Uterus (tissue), 2 donors: ENCODE measurements at regions not wholly inside any gene's neighbourhood (a gene's known extent, or its start where the extent isn't known, plus 50 kb on each side); places are given as distances from the start of the nearest gene placed in this dataset.

ENCODE experiments used
- CTCF ChIP-seq, 4 experiments: fragments of 200-600 bp in 2 of 4; fragments of 450-650 bp in 2 of 4; sonication (generic) in 2 of 4; IDR thresholded peaks; one replicate each; pipeline ENCODE4 v1.5.1; 2016 to 2019; ENCODE audit warnings: antibody characterized with exemption in 4 of 4, mild to moderate bottlenecking in 2 of 4, moderate library complexity in 1 of 4
- POLR2A ChIP-seq, 2 donors: fragments of 450-650 bp; IDR thresholded peaks; one replicate each; pipeline ENCODE4 v1.6.1; 2016; ENCODE audit warnings: antibody characterized with exemption in 2 of 2, mild to moderate bottlenecking in 1 of 2, moderate library complexity in 1 of 2

GRCh38 chr5:4319478-4320128, 724.0 kb downstream of the IRX1 start:
- TF ChIP-seq CTCF (IDR thresholded peaks at IDR 0.05) (no peak), POLR2A (IDR thresholded peaks at IDR 0.05) (no peak)
